K562 (cell line): ENCODE measurements at regions not wholly inside any gene's neighbourhood (a gene's known extent, or its start where the extent isn't known, plus 50 kb on each side); places are given as distances from the start of the nearest gene placed in this dataset.

Source experiments
- C11orf30 ChIP-seq: fragments of 450-650 bp; IDR thresholded peaks from 2 replicates; pipeline ENCODE4 v1.6.1; 2016; ENCODE audit warnings: low read depth, mild to moderate bottlenecking
- ELF2 ChIP-seq: fragments of 250-450 bp; sonication (Bioruptor Pico); IDR thresholded peaks from 2 replicates; pipeline ENCODE4 v1.5.0; 2021; ENCODE audit warnings: mild to moderate bottlenecking
- MYC ChIP-seq, 2 experiments: fragments of 250-450 bp in 1 of 2; sonication (Bioruptor Pico) in 1 of 2; IDR thresholded peaks; 2 replicates each; pipeline versions ENCODE4 v1.5.1 to v1.6.1; 2012 to 2021; ENCODE audit warnings: low read depth in 2 of 2, borderline replicate concordance in 1 of 2, improper control_type of control experiment in 1 of 2, low read length in 1 of 2, mild to moderate bottlenecking in 1 of 2, moderate library complexity in 1 of 2
- PBX2 ChIP-seq, 2 experiments: IDR thresholded peaks in 1 of 2; conservative IDR thresholded peaks in 1 of 2; 2 replicates each; pipeline ENCODE4 v1.6.1; 2016; ENCODE audit warnings: low read depth in 2 of 2, mild to moderate bottlenecking in 1 of 2, missing compliant biosample characterization in 1 of 2, missing genetic modification characterization in 1 of 2, moderate library complexity in 1 of 2
- TCF7 ChIP-seq: sonication (generic); IDR thresholded peaks from 2 replicates; pipeline ENCODE4 v1.6.1; 2016; ENCODE audit warnings: antibody characterized with exemption, borderline replicate concordance
- TGIF2 ChIP-seq: sonication (generic); formaldehyde crosslinking; IDR thresholded peaks from 2 replicates; pipeline ENCODE4 v1.8.1; 2022; ENCODE audit warnings: mild to moderate bottlenecking, missing genetic modification reagents, moderate library complexity
- ZFX ChIP-seq: sonication (generic); formaldehyde crosslinking; IDR thresholded peaks from 2 replicates; pipeline ENCODE4 v1.8.0; 2022; ENCODE audit warnings: mild to moderate bottlenecking, missing genetic modification reagents, moderate library complexity
- ZNF41 ChIP-seq: fragments of 250-450 bp; sonication (Bioruptor Pico); conservative IDR thresholded peaks from 2 replicates; pipeline ENCODE4 v1.4.0; 2020; ENCODE audit warnings: mild to moderate bottlenecking
- TF ChIP-seq, protein P1 (sequence below): fragments of 450-650 bp; IDR thresholded peaks from 2 replicates; pipeline ENCODE4 v1.6.1; 2014; ENCODE audit warnings: low read depth, mild to moderate bottlenecking, moderate library complexity, borderline replicate concordance
- TF ChIP-seq, protein P2 (sequence below): fragments of 200-600 bp; sonication (generic); IDR thresholded peaks from one replicate; pipeline ENCODE4 v1.6.1; 2012; ENCODE audit warnings: mild to moderate bottlenecking, low read depth, low read length, inconsistent platforms

- no peak for TF ChIP-seq MYC (IDR thresholded peaks at IDR 0.05; ENCODE audit: low read depth, low read length)
- no peak for TF ChIP-seq MYC (CRISPR knock-in tag; IDR thresholded peaks at IDR 0.05; ENCODE audit: borderline replicate concordance, low read depth)
- TF ChIP-seq TGIF2 (CRISPR knock-in tag) = no peak
- no peak for TF ChIP-seq PBX2 (CRISPR knock-in tag; IDR thresholded peaks at IDR 0.05; ENCODE audit: low read depth)
- TF ChIP-seq PBX2 (tag; conservative IDR thresholded peaks at IDR 0.05; ENCODE audit: low read depth) = peak; percentile 90
- TF ChIP-seq, protein P1, sequence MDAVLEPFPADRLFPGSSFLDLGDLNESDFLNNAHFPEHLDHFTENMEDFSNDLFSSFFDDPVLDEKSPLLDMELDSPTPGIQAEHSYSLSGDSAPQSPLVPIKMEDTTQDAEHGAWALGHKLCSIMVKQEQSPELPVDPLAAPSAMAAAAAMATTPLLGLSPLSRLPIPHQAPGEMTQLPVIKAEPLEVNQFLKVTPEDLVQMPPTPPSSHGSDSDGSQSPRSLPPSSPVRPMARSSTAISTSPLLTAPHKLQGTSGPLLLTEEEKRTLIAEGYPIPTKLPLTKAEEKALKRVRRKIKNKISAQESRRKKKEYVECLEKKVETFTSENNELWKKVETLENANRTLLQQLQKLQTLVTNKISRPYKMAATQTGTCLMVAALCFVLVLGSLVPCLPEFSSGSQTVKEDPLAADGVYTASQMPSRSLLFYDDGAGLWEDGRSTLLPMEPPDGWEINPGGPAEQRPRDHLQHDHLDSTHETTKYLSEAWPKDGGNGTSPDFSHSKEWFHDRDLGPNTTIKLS = no peak
- TF ChIP-seq, protein P2, sequence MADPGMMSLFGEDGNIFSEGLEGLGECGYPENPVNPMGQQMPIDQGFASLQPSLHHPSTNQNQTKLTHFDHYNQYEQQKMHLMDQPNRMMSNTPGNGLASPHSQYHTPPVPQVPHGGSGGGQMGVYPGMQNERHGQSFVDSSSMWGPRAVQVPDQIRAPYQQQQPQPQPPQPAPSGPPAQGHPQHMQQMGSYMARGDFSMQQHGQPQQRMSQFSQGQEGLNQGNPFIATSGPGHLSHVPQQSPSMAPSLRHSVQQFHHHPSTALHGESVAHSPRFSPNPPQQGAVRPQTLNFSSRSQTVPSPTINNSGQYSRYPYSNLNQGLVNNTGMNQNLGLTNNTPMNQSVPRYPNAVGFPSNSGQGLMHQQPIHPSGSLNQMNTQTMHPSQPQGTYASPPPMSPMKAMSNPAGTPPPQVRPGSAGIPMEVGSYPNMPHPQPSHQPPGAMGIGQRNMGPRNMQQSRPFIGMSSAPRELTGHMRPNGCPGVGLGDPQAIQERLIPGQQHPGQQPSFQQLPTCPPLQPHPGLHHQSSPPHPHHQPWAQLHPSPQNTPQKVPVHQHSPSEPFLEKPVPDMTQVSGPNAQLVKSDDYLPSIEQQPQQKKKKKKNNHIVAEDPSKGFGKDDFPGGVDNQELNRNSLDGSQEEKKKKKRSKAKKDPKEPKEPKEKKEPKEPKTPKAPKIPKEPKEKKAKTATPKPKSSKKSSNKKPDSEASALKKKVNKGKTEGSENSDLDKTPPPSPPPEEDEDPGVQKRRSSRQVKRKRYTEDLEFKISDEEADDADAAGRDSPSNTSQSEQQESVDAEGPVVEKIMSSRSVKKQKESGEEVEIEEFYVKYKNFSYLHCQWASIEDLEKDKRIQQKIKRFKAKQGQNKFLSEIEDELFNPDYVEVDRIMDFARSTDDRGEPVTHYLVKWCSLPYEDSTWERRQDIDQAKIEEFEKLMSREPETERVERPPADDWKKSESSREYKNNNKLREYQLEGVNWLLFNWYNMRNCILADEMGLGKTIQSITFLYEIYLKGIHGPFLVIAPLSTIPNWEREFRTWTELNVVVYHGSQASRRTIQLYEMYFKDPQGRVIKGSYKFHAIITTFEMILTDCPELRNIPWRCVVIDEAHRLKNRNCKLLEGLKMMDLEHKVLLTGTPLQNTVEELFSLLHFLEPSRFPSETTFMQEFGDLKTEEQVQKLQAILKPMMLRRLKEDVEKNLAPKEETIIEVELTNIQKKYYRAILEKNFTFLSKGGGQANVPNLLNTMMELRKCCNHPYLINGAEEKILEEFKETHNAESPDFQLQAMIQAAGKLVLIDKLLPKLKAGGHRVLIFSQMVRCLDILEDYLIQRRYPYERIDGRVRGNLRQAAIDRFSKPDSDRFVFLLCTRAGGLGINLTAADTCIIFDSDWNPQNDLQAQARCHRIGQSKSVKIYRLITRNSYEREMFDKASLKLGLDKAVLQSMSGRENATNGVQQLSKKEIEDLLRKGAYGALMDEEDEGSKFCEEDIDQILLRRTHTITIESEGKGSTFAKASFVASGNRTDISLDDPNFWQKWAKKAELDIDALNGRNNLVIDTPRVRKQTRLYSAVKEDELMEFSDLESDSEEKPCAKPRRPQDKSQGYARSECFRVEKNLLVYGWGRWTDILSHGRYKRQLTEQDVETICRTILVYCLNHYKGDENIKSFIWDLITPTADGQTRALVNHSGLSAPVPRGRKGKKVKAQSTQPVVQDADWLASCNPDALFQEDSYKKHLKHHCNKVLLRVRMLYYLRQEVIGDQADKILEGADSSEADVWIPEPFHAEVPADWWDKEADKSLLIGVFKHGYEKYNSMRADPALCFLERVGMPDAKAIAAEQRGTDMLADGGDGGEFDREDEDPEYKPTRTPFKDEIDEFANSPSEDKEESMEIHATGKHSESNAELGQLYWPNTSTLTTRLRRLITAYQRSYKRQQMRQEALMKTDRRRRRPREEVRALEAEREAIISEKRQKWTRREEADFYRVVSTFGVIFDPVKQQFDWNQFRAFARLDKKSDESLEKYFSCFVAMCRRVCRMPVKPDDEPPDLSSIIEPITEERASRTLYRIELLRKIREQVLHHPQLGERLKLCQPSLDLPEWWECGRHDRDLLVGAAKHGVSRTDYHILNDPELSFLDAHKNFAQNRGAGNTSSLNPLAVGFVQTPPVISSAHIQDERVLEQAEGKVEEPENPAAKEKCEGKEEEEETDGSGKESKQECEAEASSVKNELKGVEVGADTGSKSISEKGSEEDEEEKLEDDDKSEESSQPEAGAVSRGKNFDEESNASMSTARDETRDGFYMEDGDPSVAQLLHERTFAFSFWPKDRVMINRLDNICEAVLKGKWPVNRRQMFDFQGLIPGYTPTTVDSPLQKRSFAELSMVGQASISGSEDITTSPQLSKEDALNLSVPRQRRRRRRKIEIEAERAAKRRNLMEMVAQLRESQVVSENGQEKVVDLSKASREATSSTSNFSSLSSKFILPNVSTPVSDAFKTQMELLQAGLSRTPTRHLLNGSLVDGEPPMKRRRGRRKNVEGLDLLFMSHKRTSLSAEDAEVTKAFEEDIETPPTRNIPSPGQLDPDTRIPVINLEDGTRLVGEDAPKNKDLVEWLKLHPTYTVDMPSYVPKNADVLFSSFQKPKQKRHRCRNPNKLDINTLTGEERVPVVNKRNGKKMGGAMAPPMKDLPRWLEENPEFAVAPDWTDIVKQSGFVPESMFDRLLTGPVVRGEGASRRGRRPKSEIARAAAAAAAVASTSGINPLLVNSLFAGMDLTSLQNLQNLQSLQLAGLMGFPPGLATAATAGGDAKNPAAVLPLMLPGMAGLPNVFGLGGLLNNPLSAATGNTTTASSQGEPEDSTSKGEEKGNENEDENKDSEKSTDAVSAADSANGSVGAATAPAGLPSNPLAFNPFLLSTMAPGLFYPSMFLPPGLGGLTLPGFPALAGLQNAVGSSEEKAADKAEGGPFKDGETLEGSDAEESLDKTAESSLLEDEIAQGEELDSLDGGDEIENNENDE = no peak
- no peak for TF ChIP-seq ZNF41
- no peak for TF ChIP-seq ZFX
- no peak for TF ChIP-seq ELF2
- no peak for TF ChIP-seq C11orf30
- TF ChIP-seq TCF7 = no peak
Observed at GRCh38 chr20:52493171-52493721, 301.7 kb upstream of the ZFP64 start (continued).
